GM18498 (cell line): ENCODE measurements at regions not wholly inside any gene's neighbourhood (a gene's known extent, or its start where the extent isn't known, plus 50 kb on each side); places are given as distances from the start of the nearest gene placed in this dataset.

ENCODE experiments used
- ATAC-seq: cut with Tn5 transposase; IDR thresholded peaks from one replicate; pipeline ENCODE4 v1.9.1; 2021; ENCODE audit warnings: mild to moderate bottlenecking, moderate library complexity; ENCODE audit not compliant: unreplicated experiment

GRCh38 chr1:60411591-60411990 is 338.0 kb upstream of the C1orf87 start:
- ATAC-seq: no peak

DNA sequence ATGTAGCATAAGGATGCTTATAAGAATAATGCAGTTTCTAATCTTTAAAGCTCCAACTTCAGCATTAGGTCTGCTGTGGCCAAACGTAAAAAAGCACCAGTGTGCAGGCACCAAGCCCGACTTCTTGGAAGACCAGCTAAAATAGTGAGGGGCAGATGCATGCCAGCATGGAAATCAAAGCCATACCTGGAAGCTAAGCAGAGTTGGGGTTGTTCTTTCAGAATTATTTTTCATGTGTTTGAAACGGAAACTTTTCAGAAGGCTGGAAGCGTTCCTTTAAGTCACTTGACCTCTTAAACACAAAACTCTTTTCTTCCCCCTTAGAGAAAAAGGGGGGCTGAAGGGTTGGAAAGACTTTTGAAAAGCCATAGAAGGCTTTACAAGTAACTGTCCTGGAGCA is 329.2 kb upstream of the C1orf87 start:
- ATAC-seq: no peak

GRCh38 chr1:60402216-60402615 is 328.6 kb upstream of the C1orf87 start:
- ATAC-seq: no peak

DNA sequence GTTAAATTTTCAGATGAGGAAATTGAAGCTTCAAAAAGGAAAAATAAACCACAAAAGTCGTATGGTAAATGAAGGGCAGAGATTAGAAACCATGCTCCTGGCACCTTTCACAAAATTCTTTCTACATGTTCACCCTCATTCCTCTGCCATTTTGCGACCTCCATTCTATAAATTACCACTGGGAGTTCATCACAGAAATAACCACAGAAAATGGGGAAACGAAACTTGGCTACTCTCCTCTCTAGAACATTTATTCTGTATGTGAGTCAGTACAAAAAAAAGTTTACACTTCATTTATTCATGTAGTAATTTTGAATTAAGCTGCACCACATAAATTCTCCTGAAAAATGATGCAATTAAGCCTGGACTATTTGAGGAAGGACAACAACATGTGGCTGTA is 320.9 kb upstream of the C1orf87 start:
- no peak for ATAC-seq

- ATAC-seq: peak; percentile 72
These were observed 317.2 kb upstream of the C1orf87 start for GRCh38 chr1:60390593-60391282.

DNA sequence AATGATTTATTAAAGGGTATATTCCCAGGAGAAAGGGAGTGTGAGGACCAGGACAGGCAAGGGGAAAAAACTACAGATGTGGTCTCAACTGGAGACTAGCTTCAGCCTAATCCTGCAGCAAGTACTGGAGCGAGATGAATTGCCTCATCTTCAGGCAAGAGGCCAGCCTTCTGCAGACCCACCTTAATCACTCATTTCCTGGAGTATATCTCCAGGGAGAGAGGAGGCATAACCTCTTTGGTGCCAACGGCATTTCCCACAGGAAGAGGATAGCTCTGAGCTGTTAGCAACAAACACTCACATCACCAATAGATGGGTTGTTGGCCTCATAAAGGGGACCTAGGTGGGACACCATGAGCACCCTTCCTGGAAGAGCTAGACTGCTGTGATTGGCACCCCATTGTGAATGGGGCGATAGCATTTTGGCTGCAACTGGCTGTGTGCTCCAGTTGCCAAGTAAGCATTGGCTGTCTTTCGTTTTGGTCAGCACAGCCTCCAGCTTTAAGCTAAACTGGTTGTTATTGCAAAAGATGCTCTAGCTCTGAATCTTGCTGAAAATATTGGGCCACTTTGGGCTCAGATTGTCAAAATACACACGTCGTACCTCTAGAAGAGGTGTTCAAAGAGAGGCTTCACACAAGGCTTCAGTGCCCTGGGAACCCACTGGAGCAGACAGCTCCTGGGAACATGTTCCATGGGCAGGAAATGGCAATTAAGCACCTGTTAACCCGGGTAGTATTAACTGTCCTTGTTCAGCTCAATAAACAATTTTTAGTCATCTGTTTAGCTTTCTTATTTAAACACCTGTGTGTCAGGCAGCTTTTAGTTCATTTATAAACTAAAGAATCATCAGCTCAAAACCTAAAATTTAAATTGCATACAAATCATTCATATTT is 314.8 kb upstream of the C1orf87 start:
- no peak for ATAC-seq

GRCh38 chr1:60387175-60387574 is 313.6 kb upstream of the C1orf87 start:
- no peak for ATAC-seq

DNA sequence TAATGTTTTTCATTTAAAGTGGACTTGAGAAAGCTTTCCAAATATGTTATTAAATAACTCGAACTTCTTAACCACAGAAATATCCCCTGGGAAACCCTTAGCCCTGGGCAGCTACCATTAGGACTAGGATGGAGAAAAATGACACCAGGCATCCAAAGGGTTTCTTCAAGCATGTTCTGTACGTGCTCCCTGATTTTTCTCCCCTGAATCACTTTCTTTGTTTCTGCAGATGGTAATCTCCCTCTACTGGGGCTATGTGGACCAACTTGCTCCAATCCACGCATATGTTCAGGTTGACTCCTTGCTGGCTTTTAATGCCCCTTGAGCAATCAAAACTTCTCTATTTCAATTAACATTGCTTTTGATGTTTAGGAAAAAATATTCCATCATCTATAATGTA is 312.7 kb upstream of the C1orf87 start:
- no peak for ATAC-seq

GRCh38 chr1:60376196-60376595 is 302.6 kb upstream of the C1orf87 start:
- ATAC-seq: no peak

GRCh38 chr1:60374537-60374936 is 301.0 kb upstream of the C1orf87 start:
- no peak for ATAC-seq

GRCh38 chr1:60367532-60367931 is 294.0 kb upstream of the C1orf87 start:
- ATAC-seq: no peak

DNA sequence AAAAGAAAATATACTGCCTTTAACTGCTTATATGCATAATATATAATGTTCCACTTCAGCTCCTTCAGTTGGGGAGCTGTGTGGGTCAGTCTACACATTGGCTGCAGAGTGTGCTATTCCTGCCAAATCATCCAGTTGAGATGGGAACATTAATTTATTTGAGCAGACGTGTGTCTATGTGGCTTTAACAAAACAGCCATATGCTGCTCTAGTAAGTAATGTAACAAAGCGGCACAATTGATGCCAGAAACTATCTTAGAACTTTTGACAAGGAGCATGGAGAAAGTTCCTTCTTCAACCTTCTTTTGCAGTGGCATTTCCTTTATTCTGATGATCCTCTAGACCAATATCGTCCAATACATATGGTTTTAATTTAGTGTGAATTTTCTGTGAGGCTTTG is 285.9 kb upstream of the C1orf87 start:
- no peak for ATAC-seq

- no peak for ATAC-seq
These were observed 277.0 kb upstream of the C1orf87 start for GRCh38 chr1:60350531-60350930.

- ATAC-seq: no peak
These were observed 275.3 kb upstream of the C1orf87 start for GRCh38 chr1:60348884-60349283.

- ATAC-seq: no peak
These were observed 272.1 kb upstream of the C1orf87 start for GRCh38 chr1:60345621-60346020.

- no peak for ATAC-seq
These were observed 271.5 kb upstream of the C1orf87 start for GRCh38 chr1:60345049-60345448.

DNA sequence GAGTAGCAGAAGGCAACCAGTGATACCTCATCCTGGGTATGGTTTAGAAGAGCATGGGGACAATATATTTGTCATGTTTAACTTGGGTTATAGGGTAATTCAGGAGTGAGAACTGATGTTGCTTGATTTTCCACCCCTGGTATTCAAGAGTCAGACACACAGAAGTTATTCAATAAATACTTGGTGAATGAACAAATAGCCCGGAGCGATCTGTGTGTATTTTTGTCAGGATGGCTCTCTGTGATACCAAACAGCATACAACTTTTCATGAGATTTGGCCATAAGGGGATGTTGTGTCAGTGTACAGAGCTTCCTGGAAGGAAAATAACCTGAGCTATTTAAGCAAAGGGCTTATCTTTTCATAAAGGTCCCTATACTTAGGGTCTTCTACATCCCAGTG is 270.2 kb upstream of the C1orf87 start:
- ATAC-seq: no peak

DNA sequence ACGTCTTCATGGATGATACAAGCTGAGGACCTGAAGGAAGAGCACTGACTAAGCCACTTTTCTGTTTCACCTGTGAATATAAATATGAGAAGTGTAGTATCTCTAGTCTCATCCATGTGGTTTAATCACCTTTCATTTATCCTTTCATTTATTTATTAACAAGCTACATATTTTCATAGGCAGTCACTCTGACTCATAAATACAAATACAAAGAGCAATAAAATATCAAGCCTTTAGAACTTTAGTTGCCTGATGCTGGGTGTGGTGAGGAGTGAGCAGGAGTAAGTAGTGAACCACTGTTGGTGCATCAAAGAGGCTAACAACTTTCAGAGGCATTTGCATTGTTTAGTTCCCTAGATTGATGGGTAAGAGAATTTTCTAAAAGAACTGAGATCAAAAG is 269.0 kb upstream of the C1orf87 start:
- ATAC-seq: no peak

GRCh38 chr1:60341274-60341673 is 267.7 kb upstream of the C1orf87 start:
- ATAC-seq: no peak

- no peak for ATAC-seq
These were observed 258.1 kb upstream of the C1orf87 start for GRCh38 chr1:60331647-60332046.

GRCh38 chr1:60329651-60330050 is 256.1 kb upstream of the C1orf87 start:
- no peak for ATAC-seq

GRCh38 chr1:60311838-60312237 is 238.3 kb upstream of the C1orf87 start:
- no peak for ATAC-seq
